ENCODE measurements at regions not wholly inside any gene's neighbourhood (a gene's known extent, or its start where the extent isn't known, plus 50 kb on each side); places are given as distances from the start of the nearest gene placed in this dataset.

- TF ChIP-seq CTCF (IDR thresholded peaks at IDR 0.05) (no peak), POLR2A (IDR thresholded peaks at IDR 0.05) (no peak), EP300 (IDR thresholded peaks at IDR 0.05) (no peak)
Measured at GRCh38 chr7:16167526-16167925, 253.8 kb downstream of the CRPPA start.

Measured in tibial nerve (tissue), 4 donors.